ENCODE measurements at regions not wholly inside any gene's neighbourhood (a gene's known extent, or its start where the extent isn't known, plus 50 kb on each side); places are given as distances from the start of the nearest gene placed in this dataset.

DNA sequence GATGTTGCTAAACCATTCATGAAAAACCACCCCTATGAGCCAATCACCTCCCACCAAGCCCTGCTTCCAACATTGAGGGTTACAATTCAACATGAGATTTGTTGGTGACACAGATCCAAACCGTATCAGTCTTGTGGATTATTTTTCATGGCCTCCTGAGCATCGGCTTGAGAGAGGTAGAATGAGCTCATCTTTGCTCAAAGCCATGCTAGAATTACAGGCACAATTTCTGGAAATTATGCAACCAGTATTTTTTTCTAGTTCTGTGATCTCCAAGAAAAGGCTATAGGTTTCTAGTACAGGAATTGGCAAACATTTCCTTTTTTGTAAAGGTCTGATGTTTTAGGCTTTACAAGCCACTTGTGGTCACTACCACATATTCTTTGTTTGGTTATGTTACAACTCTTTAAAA is 219.4 kb downstream of the DUSP10 start:
- Histone ChIP-seq H3K9me3 (no peaks in the 10 kb centered on the region), H3K4me1 (no peaks in the 10 kb centered on the region), H3K4me3 (ENCODE audit: low read depth, low read length) (no peak overlapping the region), H3K27me3 (replicated peaks; ENCODE audit: control insufficient read depth, insufficient read depth, low read length) (no peaks in the 10 kb centered on the region), H3K36me3 (ENCODE audit: control insufficient read depth, insufficient read depth, low read length) (no peaks in the 10 kb centered on the region)
- no peak for DNase-seq
- ChIA-PET CTCF (no interaction called here), POLR2A (no interaction called here)
- intact Hi-C loops (cut with micrococcal nuclease; ENCODE audit: unreplicated experiment): no loop called here
- H3K27ac Mint-ChIP-seq (ENCODE audit: unreplicated experiment): no peak overlapping the region
- no peaks in the 10 kb centered on the region for H3K9me3 Mint-ChIP-seq (ENCODE audit: unreplicated experiment)
- no peaks in the 10 kb centered on the region for H3K4me1 Mint-ChIP-seq (ENCODE audit: low read depth, unreplicated experiment)
- H3K27me3 Mint-ChIP-seq (ENCODE audit: insufficient read depth, unreplicated experiment): peaks cover 3% of the 10 kb centered on the region
- TF ChIP-seq, protein P1, sequence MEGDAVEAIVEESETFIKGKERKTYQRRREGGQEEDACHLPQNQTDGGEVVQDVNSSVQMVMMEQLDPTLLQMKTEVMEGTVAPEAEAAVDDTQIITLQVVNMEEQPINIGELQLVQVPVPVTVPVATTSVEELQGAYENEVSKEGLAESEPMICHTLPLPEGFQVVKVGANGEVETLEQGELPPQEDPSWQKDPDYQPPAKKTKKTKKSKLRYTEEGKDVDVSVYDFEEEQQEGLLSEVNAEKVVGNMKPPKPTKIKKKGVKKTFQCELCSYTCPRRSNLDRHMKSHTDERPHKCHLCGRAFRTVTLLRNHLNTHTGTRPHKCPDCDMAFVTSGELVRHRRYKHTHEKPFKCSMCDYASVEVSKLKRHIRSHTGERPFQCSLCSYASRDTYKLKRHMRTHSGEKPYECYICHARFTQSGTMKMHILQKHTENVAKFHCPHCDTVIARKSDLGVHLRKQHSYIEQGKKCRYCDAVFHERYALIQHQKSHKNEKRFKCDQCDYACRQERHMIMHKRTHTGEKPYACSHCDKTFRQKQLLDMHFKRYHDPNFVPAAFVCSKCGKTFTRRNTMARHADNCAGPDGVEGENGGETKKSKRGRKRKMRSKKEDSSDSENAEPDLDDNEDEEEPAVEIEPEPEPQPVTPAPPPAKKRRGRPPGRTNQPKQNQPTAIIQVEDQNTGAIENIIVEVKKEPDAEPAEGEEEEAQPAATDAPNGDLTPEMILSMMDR (IDR thresholded peaks at IDR 0.05; ENCODE audit: insufficient read depth in 1 of 2, low read depth in 1 of 2, low read length in 1 of 2, severe bottlenecking in 1 of 2, unreplicated experiment in 1 of 2): no peak
- no peaks in the 10 kb centered on the region for H3K36me3 Mint-ChIP-seq (ENCODE audit: insufficient read depth, unreplicated experiment)
- no peak overlapping the region for H3K4me3 Mint-ChIP-seq (ENCODE audit: unreplicated experiment)
- BruUV-seq (replicated peaks): no TSS peak

DNA sequence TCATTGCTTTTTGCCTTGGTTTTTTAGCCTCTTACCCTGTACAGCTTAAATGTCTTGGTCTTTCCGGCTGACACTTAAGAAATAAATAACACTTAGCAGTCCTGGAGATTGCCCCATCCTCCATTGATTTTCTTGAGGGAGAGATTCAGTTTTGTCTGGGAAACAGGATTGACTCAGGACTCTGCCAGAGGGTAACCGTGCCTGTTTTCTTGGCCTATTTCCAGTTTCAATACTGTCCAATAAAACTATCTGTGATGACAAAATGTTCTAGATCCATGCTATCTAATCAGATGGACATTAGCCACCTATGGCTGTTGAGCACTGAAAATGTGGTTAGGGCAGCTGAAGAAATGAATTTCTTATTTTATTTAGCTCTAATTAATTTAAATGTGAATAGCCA is 216.1 kb downstream of the DUSP10 start:
- ChIA-PET CTCF (no interaction called here), POLR2A (no interaction called here)
- DNase-seq: no peak
- Mint-ChIP-seq H3K9me3 (ENCODE audit: unreplicated experiment) (no peaks in the 10 kb centered on the region), H3K4me3 (ENCODE audit: unreplicated experiment) (no peak overlapping the region), H3K27ac (ENCODE audit: unreplicated experiment) (no peak overlapping the region), H3K27me3 (ENCODE audit: insufficient read depth, unreplicated experiment) (peaks cover 11% of the 10 kb centered on the region), H3K4me1 (ENCODE audit: low read depth, unreplicated experiment) (no peaks in the 10 kb centered on the region), H3K36me3 (ENCODE audit: insufficient read depth, unreplicated experiment) (no peaks in the 10 kb centered on the region)
- TF ChIP-seq, protein P1 (IDR thresholded peaks at IDR 0.05; ENCODE audit: insufficient read depth in 1 of 2, low read depth in 1 of 2, low read length in 1 of 2, severe bottlenecking in 1 of 2, unreplicated experiment in 1 of 2): no peak
- intact Hi-C loops (cut with micrococcal nuclease; ENCODE audit: unreplicated experiment): no loop called here
- no peaks in the 10 kb centered on the region for H3K9me3 ChIP-seq
- H3K36me3 ChIP-seq (ENCODE audit: control insufficient read depth, insufficient read depth, low read length): no peaks in the 10 kb centered on the region
- H3K4me1 ChIP-seq: no peaks in the 10 kb centered on the region
- H3K4me3 ChIP-seq (ENCODE audit: low read depth, low read length): no peak overlapping the region
- H3K27me3 ChIP-seq (replicated peaks; ENCODE audit: control insufficient read depth, insufficient read depth, low read length): no peaks in the 10 kb centered on the region
- no TSS peak for BruUV-seq (replicated peaks)

- H3K4me1 Mint-ChIP-seq (ENCODE audit: low read depth, unreplicated experiment): no peaks in the 10 kb centered on the region
- Histone ChIP-seq H3K4me3 (ENCODE audit: low read depth, low read length) (no peak overlapping the region), H3K36me3 (ENCODE audit: control insufficient read depth, insufficient read depth, low read length) (no peaks in the 10 kb centered on the region), H3K9me3 (no peaks in the 10 kb centered on the region), H3K27me3 (replicated peaks; ENCODE audit: control insufficient read depth, insufficient read depth, low read length) (no peaks in the 10 kb centered on the region), H3K4me1 (no peaks in the 10 kb centered on the region)
- ChIA-PET CTCF (no interaction called here), POLR2A (no interaction called here)
- no TSS peak for BruUV-seq (replicated peaks)
- H3K27ac Mint-ChIP-seq (ENCODE audit: unreplicated experiment): no peak overlapping the region
- no peaks in the 10 kb centered on the region for H3K9me3 Mint-ChIP-seq (ENCODE audit: unreplicated experiment)
- no peaks in the 10 kb centered on the region for H3K36me3 Mint-ChIP-seq (ENCODE audit: insufficient read depth, unreplicated experiment)
- no peak for DNase-seq
- intact Hi-C loops (cut with micrococcal nuclease; ENCODE audit: unreplicated experiment): no loop called here
- TF ChIP-seq, protein P1 (IDR thresholded peaks at IDR 0.05; ENCODE audit: insufficient read depth in 1 of 2, low read depth in 1 of 2, low read length in 1 of 2, severe bottlenecking in 1 of 2, unreplicated experiment in 1 of 2): no peak
- no peak overlapping the region for H3K4me3 Mint-ChIP-seq (ENCODE audit: unreplicated experiment)
- H3K27me3 Mint-ChIP-seq (ENCODE audit: insufficient read depth, unreplicated experiment): peaks cover 16% of the 10 kb centered on the region
Measured at GRCh38 chr1:221527302-221527701, 214.6 kb downstream of the DUSP10 start.

Data from Caco-2 (cell line).